ENCODE measurements at regions not wholly inside any gene's neighbourhood (a gene's known extent, or its start where the extent isn't known, plus 50 kb on each side); places are given as distances from the start of the nearest gene placed in this dataset.

DNA sequence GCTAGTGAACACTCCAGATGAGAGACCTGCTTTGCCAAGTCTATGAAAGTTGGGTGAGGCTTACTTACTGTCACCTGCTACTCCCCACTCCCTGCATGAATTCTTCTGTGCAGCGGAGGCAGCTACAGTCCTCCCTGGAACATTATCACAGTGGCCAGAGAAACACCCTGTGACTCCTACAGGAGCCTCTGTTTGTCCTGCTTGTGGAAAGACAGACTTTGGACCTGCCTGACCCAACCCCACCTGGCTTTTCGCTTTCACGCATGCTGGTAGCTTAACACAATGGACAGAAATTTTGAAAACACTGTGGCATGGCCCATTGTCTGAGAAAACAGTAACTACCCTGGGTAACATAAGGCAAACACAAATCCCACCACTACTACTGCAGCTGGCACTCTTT lies 1565.5 kb upstream of the CADM2 start:
- Histone ChIP-seq H3T11ph (ENCODE audit: low read length) (no peak overlapping the region), H3K4ac (ENCODE audit: low read depth, low read length) (no peak overlapping the region), H3K18ac (ENCODE audit: insufficient read length, low read depth, low read length) (no peak overlapping the region), H2AK5ac (ENCODE audit: insufficient read length, low read length) (no peak overlapping the region), H4K91ac (ENCODE audit: insufficient read length, low read depth, low read length) (no peak overlapping the region), H4K5ac (ENCODE audit: insufficient read length, low read depth, low read length) (no peak overlapping the region), H4K8ac (replicated peaks; ENCODE audit: insufficient read length, low read depth, low read length) (no peak overlapping the region), H2BK5ac (ENCODE audit: insufficient read length, low read length) (no peak overlapping the region), H3K14ac (ENCODE audit: insufficient read depth, low read length) (no peak overlapping the region), H3K23me2 (ENCODE audit: insufficient read length, low read depth, low read length, poor library complexity, severe bottlenecking) (no peaks in the 10 kb centered on the region), H3K4me2 (ENCODE audit: insufficient read depth, insufficient read length, low read length) (no peak overlapping the region), H2BK15ac (ENCODE audit: low read depth, low read length) (no peak overlapping the region), H4K20me1 (ENCODE audit: control insufficient read depth, insufficient read depth, insufficient read length) (no peaks in the 10 kb centered on the region), H3K27ac (ENCODE audit: insufficient read length, low read depth, low read length) (no peak overlapping the region), H3K9me3 (ENCODE audit: control insufficient read depth, low read depth, low read length) (no peaks in the 10 kb centered on the region), H2BK20ac (ENCODE audit: low read depth, low read length, poor library complexity, severe bottlenecking) (no peak overlapping the region), H3K79me2 (ENCODE audit: insufficient read depth, low read length) (no peaks in the 10 kb centered on the region), H3K27me3 (ENCODE audit: insufficient read depth, low read length) (no peaks in the 10 kb centered on the region), H2BK120ac (ENCODE audit: low read depth, low read length, poor library complexity, severe bottlenecking) (no peak overlapping the region), H2AFZ (ENCODE audit: low read length) (no peak overlapping the region), H2BK12ac (ENCODE audit: insufficient read length, low read depth, low read length) (no peak overlapping the region), H3K79me1 (ENCODE audit: insufficient read depth, low read depth, low read length, poor library complexity, severe bottlenecking) (no peaks in the 10 kb centered on the region), H3K56ac (ENCODE audit: insufficient read length, low read depth, low read length) (no peak overlapping the region), H3K9ac (ENCODE audit: extremely low read depth, insufficient read length, low read length) (no peak overlapping the region), H3K4me1 (ENCODE audit: insufficient read depth, low read length) (no peaks in the 10 kb centered on the region), H3K23ac (ENCODE audit: insufficient read length, low read depth, low read length) (no peak overlapping the region)
- Mint-ChIP-seq H3K9me3 (no peaks in the 10 kb centered on the region; a peak in 1 of 5 replicates), H3K4me3 (no peak overlapping the region), H3K27ac (no peak overlapping the region), H3K36me3 (ENCODE audit: insufficient read depth in 1 of 3, low read depth in 3 of 3) (no peaks in the 10 kb centered on the region), H3K4me1 (no peaks in the 10 kb centered on the region), H3K27me3 (ENCODE audit: low read depth) (no peaks in the 10 kb centered on the region)
- TF ChIP-seq, protein P1, sequence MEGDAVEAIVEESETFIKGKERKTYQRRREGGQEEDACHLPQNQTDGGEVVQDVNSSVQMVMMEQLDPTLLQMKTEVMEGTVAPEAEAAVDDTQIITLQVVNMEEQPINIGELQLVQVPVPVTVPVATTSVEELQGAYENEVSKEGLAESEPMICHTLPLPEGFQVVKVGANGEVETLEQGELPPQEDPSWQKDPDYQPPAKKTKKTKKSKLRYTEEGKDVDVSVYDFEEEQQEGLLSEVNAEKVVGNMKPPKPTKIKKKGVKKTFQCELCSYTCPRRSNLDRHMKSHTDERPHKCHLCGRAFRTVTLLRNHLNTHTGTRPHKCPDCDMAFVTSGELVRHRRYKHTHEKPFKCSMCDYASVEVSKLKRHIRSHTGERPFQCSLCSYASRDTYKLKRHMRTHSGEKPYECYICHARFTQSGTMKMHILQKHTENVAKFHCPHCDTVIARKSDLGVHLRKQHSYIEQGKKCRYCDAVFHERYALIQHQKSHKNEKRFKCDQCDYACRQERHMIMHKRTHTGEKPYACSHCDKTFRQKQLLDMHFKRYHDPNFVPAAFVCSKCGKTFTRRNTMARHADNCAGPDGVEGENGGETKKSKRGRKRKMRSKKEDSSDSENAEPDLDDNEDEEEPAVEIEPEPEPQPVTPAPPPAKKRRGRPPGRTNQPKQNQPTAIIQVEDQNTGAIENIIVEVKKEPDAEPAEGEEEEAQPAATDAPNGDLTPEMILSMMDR (conservative IDR thresholded peaks at IDR 0.05): no peak
- DNase-seq: no peak
- no CpG with 5 or more reads among the region's 3 CpGs for WGBS (ENCODE audit: extremely low coverage, insufficient read length, low lambda C conversion rate)
